SJSA1 (cell line): ENCODE measurements at regions not wholly inside any gene's neighbourhood (a gene's known extent, or its start where the extent isn't known, plus 50 kb on each side); places are given as distances from the start of the nearest gene placed in this dataset.

Experiments
- DNase-seq, 2 experiments: peaks; one replicate each; pipeline ENCODE4 v3.0.0-alpha.2; 2015 to 2020; ENCODE audit warnings: low spot score in 2 of 2, low read depth in 1 of 2
- H3K27ac ChIP-seq: fragments of 250-450 bp; sonication (Bioruptor Pico); 2 replicates; pipeline ENCODE4 v1.5.1; 2020; ENCODE audit warnings: mild to moderate bottlenecking, moderate library complexity
- H3K27me3 ChIP-seq: fragments of 250-450 bp; sonication (Bioruptor Pico); replicated peaks from 2 replicates; pipeline ENCODE4 v1.5.1; 2020; ENCODE audit warnings: mild to moderate bottlenecking, moderate library complexity
- H3K36me3 ChIP-seq: fragments of 250-450 bp; sonication (Bioruptor Pico); 2 replicates; pipeline ENCODE4 v1.5.1; 2020; ENCODE audit warnings: mild to moderate bottlenecking
- H3K4me1 ChIP-seq: fragments of 250-450 bp; sonication (Bioruptor Pico); replicated peaks from 2 replicates; pipeline ENCODE4 v1.6.1; 2021; ENCODE audit warnings: mild to moderate bottlenecking
- H3K4me3 ChIP-seq: fragments of 250-450 bp; sonication (Bioruptor Pico); 2 replicates; pipeline ENCODE4 v1.5.1; 2020; ENCODE audit warnings: mild to moderate bottlenecking
- H3K9me3 ChIP-seq: fragments of 250-450 bp; sonication (Bioruptor Pico); replicated peaks from 2 replicates; pipeline ENCODE4 v1.5.1; 2020; ENCODE audit warnings: mild to moderate bottlenecking

GRCh38 chr18:68427951-68428401 lies 286.9 kb downstream of the TMX3 start:
- DNase-seq, result peak in 1 of 2 experiments; percentile 23
- Histone ChIP-seq H3K27me3 (no peaks in the 10 kb centered on the region), H3K27ac (no peak overlapping the region), H3K36me3 (no peaks in the 10 kb centered on the region), H3K4me1 (peaks cover 13% of the 10 kb centered on the region), H3K9me3 (no peaks in the 10 kb centered on the region), H3K4me3 (no peak overlapping the region)

GRCh38 chr18:68426731-68427315 lies 288.1 kb downstream of the TMX3 start:
- Histone ChIP-seq H3K4me3 (no peak overlapping the region), H3K27ac (no peak overlapping the region), H3K9me3 (no peaks in the 10 kb centered on the region), H3K36me3 (no peaks in the 10 kb centered on the region), H3K4me1 (peaks cover 13% of the 10 kb centered on the region), H3K27me3 (no peaks in the 10 kb centered on the region)
- no peak for DNase-seq

GRCh38 chr18:68418881-68419280 lies 296.0 kb downstream of the TMX3 start:
- no peaks in the 10 kb centered on the region for H3K36me3 ChIP-seq
- no peak for DNase-seq
- no peak overlapping the region for H3K4me3 ChIP-seq
- no peak overlapping the region for H3K27ac ChIP-seq
- H3K27me3 ChIP-seq, result no peaks in the 10 kb centered on the region
- H3K4me1 ChIP-seq, result no peaks in the 10 kb centered on the region; the same call in 1 of the 2 replicates
- H3K9me3 ChIP-seq, result no peaks in the 10 kb centered on the region

- H3K27ac ChIP-seq, result no peak overlapping the region
- no peaks in the 10 kb centered on the region for H3K9me3 ChIP-seq
- no peaks in the 10 kb centered on the region for H3K36me3 ChIP-seq
- no peak overlapping the region for H3K4me3 ChIP-seq
- no peak for DNase-seq
- no peaks in the 10 kb centered on the region; the same call in 1 of the 2 replicates for H3K4me1 ChIP-seq
- no peaks in the 10 kb centered on the region for H3K27me3 ChIP-seq
These were observed 296.6 kb downstream of the TMX3 start for GRCh38 chr18:68418226-68418868.

- Histone ChIP-seq H3K9me3 (no peaks in the 10 kb centered on the region), H3K36me3 (no peaks in the 10 kb centered on the region), H3K27me3 (no peaks in the 10 kb centered on the region), H3K4me3 (no peak overlapping the region), H3K4me1 (no peaks in the 10 kb centered on the region; the same call in 1 of the 2 replicates), H3K27ac (no peak overlapping the region)
- no peak for DNase-seq
These were observed 297.1 kb downstream of the TMX3 start for GRCh38 chr18:68417826-68418225.

- H3K27me3 ChIP-seq, result no peaks in the 10 kb centered on the region
- DNase-seq, result no peak
- H3K27ac ChIP-seq, result no peak overlapping the region
- H3K9me3 ChIP-seq, result no peaks in the 10 kb centered on the region
- no peaks in the 10 kb centered on the region for H3K36me3 ChIP-seq
- H3K4me1 ChIP-seq, result no peaks in the 10 kb centered on the region; the same call in 1 of the 2 replicates
- no peak overlapping the region for H3K4me3 ChIP-seq
These were observed 297.6 kb downstream of the TMX3 start for GRCh38 chr18:68417166-68417799.

- Histone ChIP-seq H3K9me3 (no peaks in the 10 kb centered on the region), H3K4me1 (no peaks in the 10 kb centered on the region; the same call in 1 of the 2 replicates), H3K27ac (no peak overlapping the region), H3K27me3 (no peaks in the 10 kb centered on the region), H3K36me3 (no peaks in the 10 kb centered on the region), H3K4me3 (no peak overlapping the region)
- no peak for DNase-seq
These were observed 300.5 kb downstream of the TMX3 start for GRCh38 chr18:68414407-68414806.

GRCh38 chr18:68409576-68409975 lies 305.3 kb downstream of the TMX3 start:
- Histone ChIP-seq H3K27ac (no peak overlapping the region), H3K27me3 (no peaks in the 10 kb centered on the region), H3K36me3 (no peaks in the 10 kb centered on the region), H3K4me1 (no peaks in the 10 kb centered on the region), H3K9me3 (no peaks in the 10 kb centered on the region), H3K4me3 (no peak overlapping the region)
- no peak for DNase-seq

- H3K4me3 ChIP-seq, result no peak overlapping the region
- H3K4me1 ChIP-seq, result no peaks in the 10 kb centered on the region
- no peaks in the 10 kb centered on the region for H3K36me3 ChIP-seq
- no peaks in the 10 kb centered on the region for H3K9me3 ChIP-seq
- no peak for DNase-seq
- no peak overlapping the region for H3K27ac ChIP-seq
- no peaks in the 10 kb centered on the region for H3K27me3 ChIP-seq
These were observed 308.1 kb downstream of the TMX3 start for GRCh38 chr18:68406761-68407160.

GRCh38 chr18:68402784-68403183 lies 312.1 kb downstream of the TMX3 start:
- Histone ChIP-seq H3K27ac (no peak overlapping the region), H3K9me3 (no peaks in the 10 kb centered on the region), H3K36me3 (no peaks in the 10 kb centered on the region), H3K4me1 (no peaks in the 10 kb centered on the region), H3K27me3 (no peaks in the 10 kb centered on the region), H3K4me3 (no peak overlapping the region)
- no peak for DNase-seq

GRCh38 chr18:68400889-68401288 lies 314.0 kb downstream of the TMX3 start:
- Histone ChIP-seq H3K27me3 (no peaks in the 10 kb centered on the region), H3K27ac (no peak overlapping the region), H3K36me3 (no peaks in the 10 kb centered on the region), H3K4me3 (no peak overlapping the region), H3K9me3 (no peaks in the 10 kb centered on the region), H3K4me1 (no peaks in the 10 kb centered on the region)
- no peak for DNase-seq

GRCh38 chr18:68399721-68400120 lies 315.2 kb downstream of the TMX3 start:
- H3K36me3 ChIP-seq, result no peaks in the 10 kb centered on the region
- H3K27ac ChIP-seq, result no peak overlapping the region
- no peaks in the 10 kb centered on the region for H3K27me3 ChIP-seq
- no peak for DNase-seq
- no peak overlapping the region for H3K4me3 ChIP-seq
- peaks cover 3% of the 10 kb centered on the region for H3K4me1 ChIP-seq
- H3K9me3 ChIP-seq, result no peaks in the 10 kb centered on the region

GRCh38 chr18:68397241-68398035 lies 317.5 kb downstream of the TMX3 start:
- no peaks in the 10 kb centered on the region for H3K36me3 ChIP-seq
- DNase-seq, result peak in 1 of 2 experiments; percentile 7
- peaks cover 7% of the 10 kb centered on the region for H3K4me1 ChIP-seq
- no peaks in the 10 kb centered on the region for H3K27me3 ChIP-seq
- no peak overlapping the region for H3K27ac ChIP-seq
- no peaks in the 10 kb centered on the region for H3K9me3 ChIP-seq
- H3K4me3 ChIP-seq, result no peak overlapping the region

GRCh38 chr18:68394705-68395104 lies 320.2 kb downstream of the TMX3 start:
- H3K27me3 ChIP-seq, result no peaks in the 10 kb centered on the region
- peak in 1 of 2 experiments; percentile 6 for DNase-seq
- H3K9me3 ChIP-seq, result no peaks in the 10 kb centered on the region
- no peaks in the 10 kb centered on the region for H3K36me3 ChIP-seq
- H3K27ac ChIP-seq, result no peak overlapping the region
- H3K4me1 ChIP-seq, result peaks cover 7% of the 10 kb centered on the region
- H3K4me3 ChIP-seq, result no peak overlapping the region
